NCI-H1092 treated with DMSO at 0.1 percent for 48 hours (cell line): ENCODE measurements at regions not wholly inside any gene's neighbourhood (a gene's known extent, or its start where the extent isn't known, plus 50 kb on each side); places are given as distances from the start of the nearest gene placed in this dataset.

Source experiments
- DNase-seq: peaks from one replicate; lab custom pipeline; 2025; lab: John Stamatoyannopoulos, UW

- DNase-seq = no peak
These were observed 1590.7 kb upstream of the TENM3 start for GRCh38 chr4:180652533-180652932.

GRCh38 chr4:180655886-180656285 lies 1587.3 kb upstream of the TENM3 start:
- no peak for DNase-seq

GRCh38 chr4:180657881-180658280 lies 1585.3 kb upstream of the TENM3 start:
- DNase-seq = no peak

- peak; percentile 89 for DNase-seq
These were observed 1578.3 kb upstream of the TENM3 start for GRCh38 chr4:180664766-180665368.

- DNase-seq = no peak
These were observed 1577.7 kb upstream of the TENM3 start for GRCh38 chr4:180665481-180665880.

- DNase-seq = peak; percentile 76
These were observed 1577.0 kb upstream of the TENM3 start for GRCh38 chr4:180665994-180666824.

GRCh38 chr4:180668732-180669131 lies 1574.5 kb upstream of the TENM3 start:
- no peak for DNase-seq

- no peak for DNase-seq
These were observed 1573.5 kb upstream of the TENM3 start for GRCh38 chr4:180669680-180670079.

- DNase-seq = no peak
These were observed 1568.4 kb upstream of the TENM3 start for GRCh38 chr4:180674619-180675358.

GRCh38 chr4:180675359-180675650 lies 1567.9 kb upstream of the TENM3 start:
- no peak for DNase-seq

GRCh38 chr4:180680305-180680704 lies 1562.9 kb upstream of the TENM3 start:
- DNase-seq = no peak

GRCh38 chr4:180682776-180683175 lies 1560.4 kb upstream of the TENM3 start:
- no peak for DNase-seq

- no peak for DNase-seq
These were observed 1560.0 kb upstream of the TENM3 start for GRCh38 chr4:180683186-180683585.

GRCh38 chr4:180688480-180688879 lies 1554.7 kb upstream of the TENM3 start:
- DNase-seq = no peak

GRCh38 chr4:180694875-180695274 lies 1548.3 kb upstream of the TENM3 start:
- no peak for DNase-seq

GRCh38 chr4:180695851-180696250 lies 1547.4 kb upstream of the TENM3 start:
- no peak for DNase-seq

- DNase-seq = no peak
These were observed 1546.6 kb upstream of the TENM3 start for GRCh38 chr4:180696460-180697092.

GRCh38 chr4:180698550-180699195 lies 1544.5 kb upstream of the TENM3 start:
- no peak for DNase-seq

GRCh38 chr4:180706766-180707165 lies 1536.4 kb upstream of the TENM3 start:
- no peak for DNase-seq

GRCh38 chr4:180710628-180711337 lies 1532.4 kb upstream of the TENM3 start:
- DNase-seq = no peak

GRCh38 chr4:180717451-180718033 lies 1525.7 kb upstream of the TENM3 start:
- no peak for DNase-seq
